ENCODE measurements at regions not wholly inside any gene's neighbourhood (a gene's known extent, or its start where the extent isn't known, plus 50 kb on each side); places are given as distances from the start of the nearest gene placed in this dataset.

DNA sequence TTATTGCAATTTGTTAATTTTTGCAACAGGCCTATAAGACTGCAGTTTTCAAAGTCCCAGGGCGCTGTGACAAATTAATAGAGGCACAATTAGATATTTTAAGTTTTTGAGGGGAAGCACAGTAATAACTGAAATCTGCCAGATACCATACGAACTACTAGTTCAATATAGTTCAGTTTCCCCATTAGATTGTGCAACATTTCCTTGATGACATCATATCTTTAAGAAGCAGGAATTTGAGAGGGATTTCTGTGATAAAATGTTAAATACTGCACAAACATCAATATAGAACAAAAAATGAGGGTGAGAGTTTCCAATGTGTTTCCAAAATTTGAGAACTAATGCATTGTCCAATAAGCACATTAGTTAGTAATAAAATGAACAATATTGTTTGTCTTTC, 56.7 kb upstream of the GRIN3A start:
- no peaks in the 10 kb centered on the region for H3K9me3 ChIP-seq
- H3K27ac ChIP-seq: no peak overlapping the region
- no peaks in the 10 kb centered on the region for H3K36me3 ChIP-seq
- intact Hi-C loops (cut with DNase I): no loop called here
- no peak overlapping the region for H3K4me3 ChIP-seq
- H3K4me1 ChIP-seq: no peaks in the 10 kb centered on the region
- ATAC-seq (no peak), DNase-seq (no peak)
- no peaks in the 10 kb centered on the region for H3K27me3 ChIP-seq
- TF ChIP-seq, protein P1, sequence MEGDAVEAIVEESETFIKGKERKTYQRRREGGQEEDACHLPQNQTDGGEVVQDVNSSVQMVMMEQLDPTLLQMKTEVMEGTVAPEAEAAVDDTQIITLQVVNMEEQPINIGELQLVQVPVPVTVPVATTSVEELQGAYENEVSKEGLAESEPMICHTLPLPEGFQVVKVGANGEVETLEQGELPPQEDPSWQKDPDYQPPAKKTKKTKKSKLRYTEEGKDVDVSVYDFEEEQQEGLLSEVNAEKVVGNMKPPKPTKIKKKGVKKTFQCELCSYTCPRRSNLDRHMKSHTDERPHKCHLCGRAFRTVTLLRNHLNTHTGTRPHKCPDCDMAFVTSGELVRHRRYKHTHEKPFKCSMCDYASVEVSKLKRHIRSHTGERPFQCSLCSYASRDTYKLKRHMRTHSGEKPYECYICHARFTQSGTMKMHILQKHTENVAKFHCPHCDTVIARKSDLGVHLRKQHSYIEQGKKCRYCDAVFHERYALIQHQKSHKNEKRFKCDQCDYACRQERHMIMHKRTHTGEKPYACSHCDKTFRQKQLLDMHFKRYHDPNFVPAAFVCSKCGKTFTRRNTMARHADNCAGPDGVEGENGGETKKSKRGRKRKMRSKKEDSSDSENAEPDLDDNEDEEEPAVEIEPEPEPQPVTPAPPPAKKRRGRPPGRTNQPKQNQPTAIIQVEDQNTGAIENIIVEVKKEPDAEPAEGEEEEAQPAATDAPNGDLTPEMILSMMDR (IDR thresholded peaks at IDR 0.05): no peak

DNA sequence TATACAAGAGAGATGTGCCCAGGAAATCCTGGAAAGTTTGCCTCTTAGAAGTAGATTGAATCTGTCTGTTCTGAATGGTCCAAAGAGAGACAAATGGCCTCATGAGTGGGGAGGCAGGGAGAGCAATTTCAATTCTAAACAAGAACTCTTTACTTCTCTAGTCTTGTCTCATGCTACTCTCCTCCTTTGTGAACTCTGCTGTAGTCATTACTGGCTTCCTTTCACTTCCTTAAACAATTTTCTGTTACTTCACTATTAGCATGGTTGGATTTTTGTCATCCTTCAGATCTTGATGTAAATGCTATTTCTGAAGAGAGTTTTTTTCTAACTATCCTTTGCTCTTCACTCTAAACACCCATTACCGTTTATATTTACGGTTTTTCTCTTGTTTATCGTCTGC, 54.0 kb upstream of the GRIN3A start:
- Histone ChIP-seq H3K4me3 (no peak overlapping the region), H3K27me3 (no peaks in the 10 kb centered on the region), H3K27ac (no peak overlapping the region), H3K36me3 (no peaks in the 10 kb centered on the region), H3K4me1 (no peaks in the 10 kb centered on the region), H3K9me3 (no peaks in the 10 kb centered on the region)
- DNase-seq (no peak), ATAC-seq (no peak)
- TF ChIP-seq, protein P1 (IDR thresholded peaks at IDR 0.05): no peak
- intact Hi-C loops (cut with DNase I): no loop called here

DNA sequence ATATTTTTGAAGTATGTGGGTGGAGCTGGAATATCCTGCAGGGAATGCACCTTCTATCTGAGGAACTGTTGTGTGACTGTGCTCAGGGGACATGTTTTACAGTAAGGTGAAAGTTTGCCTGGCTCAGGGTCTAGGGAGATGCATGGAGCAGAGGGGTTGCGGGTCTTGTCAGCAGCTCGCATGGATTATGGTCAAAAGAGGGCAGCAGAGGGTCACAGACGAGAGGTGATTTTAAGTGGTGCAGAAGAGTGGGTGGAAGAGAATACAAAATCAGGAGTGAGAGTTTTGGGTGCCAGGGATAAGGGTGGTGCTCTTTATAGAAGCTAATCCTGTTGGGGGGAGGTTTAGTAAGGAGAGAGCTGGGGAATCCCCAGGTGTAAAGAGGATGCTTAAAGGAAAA, 53.5 kb upstream of the GRIN3A start:
- H3K9me3 ChIP-seq: no peaks in the 10 kb centered on the region
- peak; percentile 32 for ATAC-seq
- H3K4me1 ChIP-seq: no peaks in the 10 kb centered on the region
- no peak for DNase-seq
- TF ChIP-seq, protein P1 (IDR thresholded peaks at IDR 0.05): peak; percentile 28
- H3K27me3 ChIP-seq: no peaks in the 10 kb centered on the region
- no peak overlapping the region for H3K4me3 ChIP-seq
- intact Hi-C loops (cut with DNase I): no loop called here
- H3K36me3 ChIP-seq: no peaks in the 10 kb centered on the region
- H3K27ac ChIP-seq: no peak overlapping the region

DNA sequence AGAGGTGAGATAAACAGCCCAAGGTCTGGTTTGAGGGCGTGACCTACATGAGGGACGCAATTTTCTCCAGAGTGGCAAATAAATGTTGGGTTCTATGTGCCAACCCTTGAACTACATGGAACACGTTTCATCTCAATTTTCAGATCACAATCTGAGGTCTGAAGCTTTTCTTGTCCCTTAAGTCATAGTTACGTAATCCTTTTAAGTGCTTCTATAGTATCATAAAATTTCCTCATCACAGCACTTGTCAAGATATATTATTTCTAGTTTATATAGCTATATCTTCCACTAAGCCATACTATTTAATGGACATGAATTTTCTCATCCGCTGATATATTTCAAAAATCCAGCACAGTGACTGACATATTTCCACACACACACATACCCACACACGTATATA, 53.1 kb upstream of the GRIN3A start:
- DNase-seq (no peak), ATAC-seq (no peak)
- Histone ChIP-seq H3K36me3 (no peaks in the 10 kb centered on the region), H3K9me3 (no peaks in the 10 kb centered on the region), H3K27ac (no peak overlapping the region), H3K4me1 (no peaks in the 10 kb centered on the region), H3K4me3 (no peak overlapping the region), H3K27me3 (no peaks in the 10 kb centered on the region)
- TF ChIP-seq, protein P1 (IDR thresholded peaks at IDR 0.05): no peak
- intact Hi-C loops (cut with DNase I): no loop called here

All from upper lobe of right lung (tissue), 1 donor.